ENCODE measurements at regions not wholly inside any gene's neighbourhood (a gene's known extent, or its start where the extent isn't known, plus 50 kb on each side); places are given as distances from the start of the nearest gene placed in this dataset.

- no peaks in the 10 kb centered on the region for H3K36me3 ChIP-seq
- DNase-seq, result no peak
- H3K27me3 ChIP-seq (ENCODE audit: low read depth), result no peaks in the 10 kb centered on the region
- H3K4me1 ChIP-seq, result peaks cover 1% of the 10 kb centered on the region
- no peak overlapping the region for H3K27ac ChIP-seq (replicated peaks)
- no peaks in the 10 kb centered on the region for H3K9me3 ChIP-seq (replicated peaks)
- intact Hi-C loops (cut with micrococcal nuclease), result no loop called here
- no peak overlapping the region for H3K4me3 ChIP-seq
- no peak for TF ChIP-seq CTCF (IDR thresholded peaks at IDR 0.05; ENCODE audit: borderline replicate concordance)
These were observed 362.5 kb upstream of the ZMIZ1 start for GRCh38 chr10:78706256-78706655.

- Histone ChIP-seq H3K27me3 (ENCODE audit: low read depth) (no peaks in the 10 kb centered on the region), H3K4me3 (no peak overlapping the region), H3K4me1 (peaks cover 2% of the 10 kb centered on the region), H3K36me3 (no peaks in the 10 kb centered on the region), H3K27ac (replicated peaks) (no peak overlapping the region), H3K9me3 (replicated peaks) (no peaks in the 10 kb centered on the region)
- no peak for DNase-seq
- TF ChIP-seq CTCF (IDR thresholded peaks at IDR 0.05; ENCODE audit: borderline replicate concordance), result no peak
- intact Hi-C loops (cut with micrococcal nuclease), result no loop called here
These were observed 361.8 kb upstream of the ZMIZ1 start for GRCh38 chr10:78706726-78707540.

- Histone ChIP-seq H3K27ac (replicated peaks) (no peak overlapping the region), H3K9me3 (replicated peaks) (no peaks in the 10 kb centered on the region), H3K4me3 (no peak overlapping the region), H3K27me3 (ENCODE audit: low read depth) (no peaks in the 10 kb centered on the region), H3K36me3 (no peaks in the 10 kb centered on the region), H3K4me1 (peaks cover 9% of the 10 kb centered on the region)
- TF ChIP-seq CTCF (IDR thresholded peaks at IDR 0.05; ENCODE audit: borderline replicate concordance), result no peak
- intact Hi-C loops (cut with micrococcal nuclease), result no loop called here
- DNase-seq, result no peak
These were observed 361.0 kb upstream of the ZMIZ1 start for GRCh38 chr10:78707745-78708144.

- intact Hi-C loops (cut with micrococcal nuclease), result no loop called here
- Histone ChIP-seq H3K4me1 (peaks cover 18% of the 10 kb centered on the region), H3K9me3 (replicated peaks) (no peaks in the 10 kb centered on the region), H3K27ac (replicated peaks) (peak overlapping the region; percentile 42), H3K4me3 (no peak overlapping the region), H3K36me3 (no peaks in the 10 kb centered on the region), H3K27me3 (ENCODE audit: low read depth) (no peaks in the 10 kb centered on the region)
- DNase-seq, result peak; percentile 51
- no peak for TF ChIP-seq CTCF (IDR thresholded peaks at IDR 0.05; ENCODE audit: borderline replicate concordance)
These were observed 356.6 kb upstream of the ZMIZ1 start for GRCh38 chr10:78712147-78712546.

GRCh38 chr10:78713659-78714058 is 355.1 kb upstream of the ZMIZ1 start:
- DNase-seq, result no peak
- H3K4me1 ChIP-seq, result peaks cover 22% of the 10 kb centered on the region
- H3K4me3 ChIP-seq, result no peak overlapping the region
- intact Hi-C loops (cut with micrococcal nuclease), result no loop called here
- no peak for TF ChIP-seq CTCF (IDR thresholded peaks at IDR 0.05; ENCODE audit: borderline replicate concordance)
- no peaks in the 10 kb centered on the region for H3K9me3 ChIP-seq (replicated peaks)
- no peak overlapping the region for H3K27ac ChIP-seq (replicated peaks)
- H3K36me3 ChIP-seq, result no peaks in the 10 kb centered on the region
- no peaks in the 10 kb centered on the region for H3K27me3 ChIP-seq (ENCODE audit: low read depth)
